HG03469 (cell line): ENCODE measurements at regions not wholly inside any gene's neighbourhood (a gene's known extent, or its start where the extent isn't known, plus 50 kb on each side); places are given as distances from the start of the nearest gene placed in this dataset.
"Not testable (repeated sequence)": the region's sequence is repeated elsewhere in the genome, so short reads cannot be mapped to it uniquely, and the experiment has no call there.

Experiments used
- ATAC-seq: cut with Tn5 transposase; IDR thresholded peaks from one replicate; pipeline ENCODE4 v1.9.1; 2021; ENCODE audit warnings: mild to moderate bottlenecking, moderate library complexity, moderate number of reproducible peaks; ENCODE audit not compliant: unreplicated experiment

- no peak for ATAC-seq
These were observed 227.4 kb upstream of the AZI2 start for GRCh38 chr3:28575746-28576613.

- no peak for ATAC-seq
These were observed 228.1 kb upstream of the AZI2 start for GRCh38 chr3:28576614-28577200.

- ATAC-seq: no peak
These were observed 229.4 kb upstream of the AZI2 start for GRCh38 chr3:28577941-28578500.

DNA sequence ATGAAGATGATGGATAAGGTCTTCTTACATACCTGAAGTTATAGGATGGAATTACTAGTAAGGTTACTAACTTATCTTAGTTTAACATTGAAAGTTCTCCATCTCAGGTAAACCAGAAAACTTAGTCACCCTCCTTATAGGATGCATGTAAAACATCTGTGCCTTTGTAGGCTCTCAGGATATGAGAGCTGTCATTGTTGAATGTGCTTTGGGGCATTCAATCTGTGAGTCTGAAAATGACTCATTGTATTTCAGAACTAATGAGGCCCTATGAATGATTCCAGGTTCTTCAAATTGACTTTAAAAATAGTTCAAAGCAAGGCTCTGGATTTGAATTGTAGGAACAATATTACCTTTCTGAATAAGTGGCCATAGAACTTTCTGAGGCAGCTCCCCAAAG lies 237.7 kb upstream of the AZI2 start:
- no peak for ATAC-seq

- no peak for ATAC-seq
These were observed 239.1 kb upstream of the AZI2 start for GRCh38 chr3:28587723-28588122.

DNA sequence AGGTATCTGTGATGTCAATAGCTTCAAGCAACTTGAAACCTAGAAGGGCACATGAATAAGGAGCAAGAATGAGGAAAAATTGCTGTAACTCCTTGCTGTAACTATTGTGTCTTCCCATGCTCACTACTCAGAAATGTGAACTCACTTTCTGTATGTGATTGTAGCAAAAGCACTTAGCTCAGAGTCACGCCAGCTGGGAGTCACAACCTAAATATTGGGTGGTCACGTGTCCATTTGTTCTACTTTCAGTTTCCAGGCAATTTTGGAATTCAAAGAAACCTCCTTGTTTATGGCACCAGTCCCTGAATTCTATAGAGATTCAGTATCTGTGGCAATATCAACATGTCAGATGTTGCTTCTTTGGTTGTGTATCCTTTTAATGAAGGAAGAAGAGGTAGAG lies 241.6 kb upstream of the AZI2 start:
- ATAC-seq: no peak

DNA sequence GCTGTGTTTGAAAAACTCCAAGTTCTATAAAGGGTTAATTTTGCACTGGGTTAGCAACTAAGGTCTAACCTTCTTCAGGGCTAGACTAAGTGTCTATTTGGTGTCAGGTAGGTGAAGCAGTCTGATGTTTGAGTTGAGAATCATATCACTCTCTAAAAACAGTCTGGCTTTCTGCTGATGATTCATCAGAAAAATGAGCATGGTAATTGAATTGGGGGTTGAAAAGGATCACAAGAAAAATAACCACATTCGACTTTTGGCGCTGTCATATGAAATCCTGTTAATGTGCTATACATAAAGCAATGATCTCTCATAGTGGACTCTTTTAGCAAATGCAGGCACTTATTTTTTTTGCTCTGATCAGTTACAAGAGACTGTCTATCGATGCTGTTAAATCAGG lies 242.2 kb upstream of the AZI2 start:
- no peak for ATAC-seq

DNA sequence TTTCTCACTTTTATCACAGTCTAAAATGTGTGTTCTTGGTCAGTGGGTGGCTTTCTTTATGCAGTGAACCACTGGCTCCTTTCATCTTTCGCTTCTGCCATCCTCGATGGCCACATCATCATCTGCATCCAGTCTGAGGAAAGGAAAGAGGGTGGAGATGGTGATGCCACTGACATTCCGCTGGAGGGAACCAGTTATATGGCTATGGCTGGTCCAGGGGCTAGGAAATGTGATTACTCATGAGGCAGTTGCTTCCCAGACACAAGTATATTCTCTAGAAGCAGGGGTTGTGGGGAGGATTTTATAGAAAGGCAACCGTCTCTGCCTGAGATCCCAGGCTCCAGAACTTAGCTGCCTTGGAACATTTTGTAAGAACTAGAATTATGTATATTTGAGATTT lies 246.7 kb upstream of the AZI2 start:
- no peak for ATAC-seq

DNA sequence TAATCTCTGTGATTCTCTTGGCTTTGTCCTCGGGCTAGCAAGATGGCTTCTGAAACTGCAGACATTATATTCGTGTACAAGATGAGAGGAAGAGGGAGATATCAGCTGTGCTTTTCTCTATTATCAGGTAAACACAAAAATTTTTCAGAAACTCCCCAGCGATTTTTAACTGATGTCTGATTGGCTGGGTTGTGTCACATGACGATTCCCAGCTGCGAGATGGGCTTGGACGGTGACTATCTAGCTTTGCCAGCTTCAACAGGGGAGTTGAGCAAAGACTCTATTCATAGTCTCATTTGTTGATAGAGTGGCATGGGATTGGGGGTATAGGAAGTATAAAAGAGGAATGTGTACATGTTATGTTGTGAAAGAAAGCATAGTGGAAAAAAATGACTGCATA lies 248.8 kb upstream of the AZI2 start:
- ATAC-seq: no peak

DNA sequence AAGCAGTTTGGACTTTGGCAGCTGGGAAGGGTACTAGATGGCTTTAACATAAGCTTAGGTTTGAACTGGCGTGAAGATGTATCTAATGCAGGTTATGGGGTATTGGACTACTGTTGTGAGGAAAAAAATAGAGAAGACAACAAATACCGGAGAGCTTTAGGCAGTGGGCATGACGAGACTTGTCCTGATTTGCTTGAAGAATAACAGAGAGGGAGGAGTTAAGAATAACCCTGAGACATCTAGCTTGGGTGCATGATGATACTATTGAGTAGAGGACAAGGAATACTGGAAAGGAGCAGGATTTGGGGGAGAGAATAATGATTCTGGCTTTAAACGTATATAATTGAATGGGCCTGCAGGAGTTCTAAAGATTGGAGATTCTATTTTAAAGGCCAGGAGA lies 249.5 kb upstream of the AZI2 start:
- ATAC-seq: no peak

- ATAC-seq: no peak
These were observed 252.7 kb upstream of the AZI2 start for GRCh38 chr3:28601291-28601690.

DNA sequence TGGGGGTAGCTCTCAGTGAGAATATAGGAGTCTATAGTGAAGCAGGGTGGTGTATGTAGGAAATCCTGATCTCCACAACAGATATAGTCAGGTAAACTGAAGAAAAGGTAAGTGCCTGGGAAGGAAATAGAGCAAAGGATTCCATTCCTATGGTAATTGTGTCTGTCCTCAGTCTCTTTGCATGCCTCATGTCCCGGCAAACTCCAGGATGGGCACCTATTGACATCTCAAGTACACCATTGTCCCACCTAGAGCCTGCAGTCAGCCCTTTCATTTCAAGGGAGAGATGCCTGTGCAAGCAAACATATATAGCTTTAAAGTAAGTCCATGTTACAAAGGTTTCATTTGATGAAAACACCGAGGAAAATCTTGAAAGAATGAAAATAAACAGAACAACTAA lies 257.7 kb upstream of the AZI2 start:
- no peak for ATAC-seq

DNA sequence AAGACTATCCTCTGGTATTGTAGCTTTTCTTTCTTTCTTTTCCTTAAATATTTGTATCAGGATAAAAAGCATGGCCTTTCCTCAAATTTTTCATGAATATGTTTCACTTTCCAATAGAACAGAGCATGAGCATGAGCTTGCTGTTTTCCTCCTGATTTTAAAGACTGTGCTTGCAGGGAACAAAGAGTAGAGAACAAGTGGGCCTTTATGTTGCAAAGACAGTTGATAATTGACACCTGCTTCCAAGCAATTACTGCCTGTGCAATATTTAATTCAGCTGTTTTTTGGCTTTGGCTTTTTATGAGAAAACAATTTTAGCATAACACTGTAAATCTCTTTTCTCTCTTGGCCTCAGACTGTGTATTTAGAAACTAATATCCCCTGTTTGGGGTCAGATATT lies 263.6 kb upstream of the AZI2 start:
- ATAC-seq: no peak

GRCh38 chr3:28613511-28614106 lies 265.0 kb upstream of the AZI2 start:
- no peak for ATAC-seq

DNA sequence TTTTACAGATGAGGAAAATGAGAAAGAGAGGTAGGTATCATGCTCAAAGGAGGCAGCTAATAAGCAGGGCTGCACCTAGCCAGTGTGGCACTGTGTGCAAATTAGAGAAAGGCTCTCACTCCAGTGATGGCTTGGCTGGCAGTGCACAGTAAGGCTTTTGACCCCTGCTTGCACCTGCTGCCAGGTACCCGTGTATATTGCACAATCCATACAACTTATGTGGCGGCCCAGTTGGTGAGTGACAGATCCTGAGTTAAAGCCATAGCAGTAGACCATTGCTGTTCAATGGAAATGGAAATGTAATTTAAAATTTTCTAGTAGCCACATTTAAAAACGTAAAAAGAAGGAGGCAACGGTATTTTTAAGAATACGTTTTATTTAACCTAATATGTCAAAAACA lies 266.4 kb upstream of the AZI2 start:
- ATAC-seq: no peak

DNA sequence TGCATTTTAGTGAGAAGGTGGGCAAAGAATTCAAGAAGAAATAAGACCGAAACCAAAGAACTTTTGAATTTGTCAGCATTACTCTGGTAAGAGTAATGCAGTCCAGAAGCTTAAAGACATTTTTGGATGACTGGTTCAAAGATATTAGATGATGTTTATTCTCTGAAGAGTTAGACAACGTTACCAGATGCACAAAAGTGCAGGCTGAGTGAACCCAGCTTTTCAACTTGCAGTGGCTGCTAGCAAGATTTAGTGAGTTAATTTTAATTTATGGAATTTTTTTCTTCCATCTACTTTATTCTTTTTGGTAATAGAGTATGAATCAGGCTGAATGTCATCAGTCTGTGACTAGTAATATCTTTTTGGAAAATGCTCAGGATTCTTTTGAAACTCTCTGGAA lies 267.3 kb upstream of the AZI2 start:
- no peak for ATAC-seq

GRCh38 chr3:28617821-28618220 lies 269.2 kb upstream of the AZI2 start:
- ATAC-seq: no peak

GRCh38 chr3:28623106-28623505 lies 274.5 kb upstream of the AZI2 start:
- ATAC-seq: no peak

DNA sequence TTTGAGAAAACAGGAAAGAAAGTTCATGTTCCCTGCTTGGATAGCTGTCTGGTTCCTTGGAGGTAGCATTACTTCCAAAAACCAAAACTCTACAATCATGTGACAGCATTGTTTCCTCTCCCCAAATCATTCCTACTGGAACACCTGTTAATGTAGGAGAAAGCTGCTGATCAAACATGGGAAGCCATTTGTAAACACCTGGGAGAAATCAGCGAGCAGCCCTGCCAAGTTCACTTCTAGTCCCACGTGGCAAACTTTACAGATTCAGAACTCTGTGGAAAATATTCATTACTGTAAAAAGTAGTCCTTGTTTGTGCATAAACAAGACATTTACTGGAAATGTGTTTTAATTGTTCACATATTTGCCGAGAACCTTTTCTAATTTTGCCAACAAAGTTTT lies 275.5 kb upstream of the AZI2 start:
- no peak for ATAC-seq

GRCh38 chr3:28627843-28628242 lies 279.2 kb upstream of the AZI2 start:
- not testable (repeated sequence) for ATAC-seq

DNA sequence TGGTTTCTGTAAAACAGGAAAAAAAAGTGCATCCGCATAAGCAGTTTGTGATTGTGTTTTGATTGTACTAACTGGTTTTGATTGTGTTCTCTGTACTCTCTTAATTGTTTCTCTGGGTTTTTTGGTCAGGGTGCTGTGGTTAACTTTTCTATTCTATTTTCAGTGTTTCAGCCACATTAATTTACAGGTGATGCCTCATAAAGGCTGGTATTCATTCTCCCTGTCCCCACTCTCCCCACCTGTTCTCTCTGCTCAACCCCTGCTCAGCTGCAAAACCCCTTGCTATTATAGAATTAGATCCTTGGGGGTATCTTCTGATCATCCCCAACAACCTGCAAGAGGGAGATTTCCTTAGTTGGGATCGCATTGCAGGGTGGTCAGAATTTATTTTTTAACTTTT lies 285.4 kb upstream of the AZI2 start:
- no peak for ATAC-seq

GRCh38 chr3:28637742-28638141 lies 289.1 kb upstream of the AZI2 start:
- ATAC-seq: no peak
